ENCODE measurements at regions not wholly inside any gene's neighbourhood (a gene's known extent, or its start where the extent isn't known, plus 50 kb on each side); places are given as distances from the start of the nearest gene placed in this dataset.
"Not testable (repeated sequence)": the region's sequence is repeated elsewhere in the genome, so short reads cannot be mapped to it uniquely, and the experiment has no call there.

GRCh38 chr5:152106571-152106970 lies 181.9 kb upstream of the GLRA1 start:
- no peak for DNase-seq

- DNase-seq: no peak
Observed at GRCh38 chr5:152105085-152105484, 180.4 kb upstream of the GLRA1 start.

GRCh38 chr5:152104211-152104610 lies 179.6 kb upstream of the GLRA1 start:
- no peak for DNase-seq

GRCh38 chr5:152102908-152103307 lies 178.3 kb upstream of the GLRA1 start:
- DNase-seq: not testable (repeated sequence)

GRCh38 chr5:152102057-152102456 lies 177.4 kb upstream of the GLRA1 start:
- DNase-seq: no peak

- DNase-seq: no peak
Observed at GRCh38 chr5:152100462-152100861, 175.8 kb upstream of the GLRA1 start.

- DNase-seq: no peak
Observed at GRCh38 chr5:152097128-152097527, 172.5 kb upstream of the GLRA1 start.

- no peak for DNase-seq
Observed at GRCh38 chr5:152094716-152095115, 170.1 kb upstream of the GLRA1 start.

- DNase-seq: no peak
Observed at GRCh38 chr5:152094060-152094459, 169.4 kb upstream of the GLRA1 start.

- no peak for DNase-seq
Observed at GRCh38 chr5:152092580-152092979, 167.9 kb upstream of the GLRA1 start.

- DNase-seq: no peak
Observed at GRCh38 chr5:152089644-152090043, 165.0 kb upstream of the GLRA1 start.

- no peak for DNase-seq
Observed at GRCh38 chr5:152086668-152087067, 162.0 kb upstream of the GLRA1 start.

- no peak for DNase-seq
Observed at GRCh38 chr5:152084476-152084875, 159.8 kb upstream of the GLRA1 start.

GRCh38 chr5:152083231-152083630 lies 158.6 kb upstream of the GLRA1 start:
- no peak for DNase-seq

GRCh38 chr5:152072091-152072490 lies 147.4 kb upstream of the GLRA1 start:
- no peak for DNase-seq

- DNase-seq: no peak
Observed at GRCh38 chr5:152070591-152070990, 145.9 kb upstream of the GLRA1 start.

- DNase-seq: no peak
Observed at GRCh38 chr5:152066784-152067183, 142.1 kb upstream of the GLRA1 start.

- no peak for DNase-seq
Observed at GRCh38 chr5:152063004-152063403, 138.4 kb upstream of the GLRA1 start.

GRCh38 chr5:152061095-152061494 lies 136.4 kb upstream of the GLRA1 start:
- no peak for DNase-seq

GRCh38 chr5:152058267-152058666 lies 133.6 kb upstream of the GLRA1 start:
- no peak for DNase-seq

- DNase-seq: no peak
Observed at GRCh38 chr5:152056931-152057330, 132.3 kb upstream of the GLRA1 start.

GRCh38 chr5:152052470-152052869 lies 127.8 kb upstream of the GLRA1 start:
- no peak for DNase-seq

GRCh38 chr5:152051499-152052454 lies 127.1 kb upstream of the GLRA1 start:
- DNase-seq: no peak

GRCh38 chr5:152046361-152046760 lies 121.7 kb upstream of the GLRA1 start:
- DNase-seq: no peak

GRCh38 chr5:152038856-152039255 lies 114.2 kb upstream of the GLRA1 start:
- not testable (repeated sequence) for DNase-seq
